Activated CD4-positive, alpha-beta T cell treated with anti-CD3 and anti-CD28 coated beads for 4 hours (primary cell): ENCODE measurements at regions not wholly inside any gene's neighbourhood (a gene's known extent, or its start where the extent isn't known, plus 50 kb on each side); places are given as distances from the start of the nearest gene placed in this dataset.

ENCODE experiments used
- DNase-seq, 2 donors: peaks; one replicate each; pipeline ENCODE4 v3.0.0-alpha.2; 2020

- no peak for DNase-seq
These were observed 109.3 kb upstream of the TNRC6C start for GRCh38 chr17:77849239-77849638.

- no peak for DNase-seq
These were observed 106.6 kb upstream of the TNRC6C start for GRCh38 chr17:77851921-77852320.

GRCh38 chr17:77852731-77853130 is 105.8 kb upstream of the TNRC6C start:
- DNase-seq, result no peak

GRCh38 chr17:77853191-77853977 is 105.1 kb upstream of the TNRC6C start:
- no peak for DNase-seq

GRCh38 chr17:77854083-77854758 is 104.3 kb upstream of the TNRC6C start:
- DNase-seq, result no peak

GRCh38 chr17:77854759-77855745 is 103.5 kb upstream of the TNRC6C start:
- DNase-seq, result no peak

GRCh38 chr17:77856551-77857305 is 101.8 kb upstream of the TNRC6C start:
- no peak for DNase-seq

GRCh38 chr17:77857306-77857555 is 101.3 kb upstream of the TNRC6C start:
- no peak for DNase-seq

- peak; percentile 42 to 43 for DNase-seq
These were observed 100.9 kb upstream of the TNRC6C start for GRCh38 chr17:77857613-77858012.

- DNase-seq, result no peak
These were observed 100.0 kb upstream of the TNRC6C start for GRCh38 chr17:77858291-77859034.

- no peak for DNase-seq
These were observed 99.3 kb upstream of the TNRC6C start for GRCh38 chr17:77859035-77859810.

GRCh38 chr17:77861133-77861695 is 97.3 kb upstream of the TNRC6C start:
- no peak for DNase-seq

- no peak for DNase-seq
These were observed 96.4 kb upstream of the TNRC6C start for GRCh38 chr17:77861981-77862645.

GRCh38 chr17:77862890-77863813 is 95.4 kb upstream of the TNRC6C start:
- DNase-seq, result no peak

GRCh38 chr17:77863814-77864161 is 94.7 kb upstream of the TNRC6C start:
- no peak for DNase-seq

- no peak for DNase-seq
These were observed 94.0 kb upstream of the TNRC6C start for GRCh38 chr17:77864234-77865111.

GRCh38 chr17:77865112-77865611 is 93.3 kb upstream of the TNRC6C start:
- DNase-seq, result no peak

- no peak for DNase-seq
These were observed 92.8 kb upstream of the TNRC6C start for GRCh38 chr17:77865716-77866115.
